GM19240 (cell line): ENCODE measurements at regions not wholly inside any gene's neighbourhood (a gene's known extent, or its start where the extent isn't known, plus 50 kb on each side); places are given as distances from the start of the nearest gene placed in this dataset.

Source experiments
- DNase-seq: peaks from one replicate; pipeline ENCODE4 v3.0.0; 2011; ENCODE audit warnings: low spot score; ENCODE audit not compliant: insufficient read length

- no peak for DNase-seq
These were observed 323.7 kb upstream of the CD180 start for GRCh38 chr5:67520161-67520908.

- no peak for DNase-seq
These were observed 321.6 kb upstream of the CD180 start for GRCh38 chr5:67518227-67518626.

DNA sequence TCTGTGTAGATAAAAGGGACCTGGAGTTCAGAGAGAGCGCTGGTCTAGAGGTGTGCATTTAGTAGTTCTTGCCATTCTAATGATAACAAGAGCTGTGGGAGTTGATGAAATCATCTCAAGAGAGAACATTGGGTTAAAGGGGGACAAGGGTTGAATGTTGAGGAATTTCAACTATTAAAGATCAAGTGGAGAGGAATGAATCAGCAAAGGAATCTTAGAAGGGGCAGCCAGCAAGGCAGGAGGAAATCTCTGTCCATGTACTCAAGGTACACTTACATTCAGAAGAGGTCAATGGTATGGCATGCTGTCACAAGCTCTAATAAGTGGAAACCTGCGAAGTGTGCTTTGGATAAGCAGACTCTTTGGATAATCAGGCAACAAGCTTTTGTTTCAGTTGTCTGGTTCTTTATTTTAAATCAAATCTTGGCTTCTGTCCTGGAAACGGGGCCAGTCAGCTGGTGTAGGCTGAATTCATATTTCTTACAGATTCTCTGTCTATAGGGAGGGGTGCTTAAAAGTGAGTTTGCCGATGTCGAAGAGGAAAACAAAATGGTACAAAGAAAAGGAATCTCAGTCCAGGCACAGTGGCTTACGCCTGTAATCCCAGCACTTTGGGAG is 320.5 kb upstream of the CD180 start:
- no peak for DNase-seq

DNA sequence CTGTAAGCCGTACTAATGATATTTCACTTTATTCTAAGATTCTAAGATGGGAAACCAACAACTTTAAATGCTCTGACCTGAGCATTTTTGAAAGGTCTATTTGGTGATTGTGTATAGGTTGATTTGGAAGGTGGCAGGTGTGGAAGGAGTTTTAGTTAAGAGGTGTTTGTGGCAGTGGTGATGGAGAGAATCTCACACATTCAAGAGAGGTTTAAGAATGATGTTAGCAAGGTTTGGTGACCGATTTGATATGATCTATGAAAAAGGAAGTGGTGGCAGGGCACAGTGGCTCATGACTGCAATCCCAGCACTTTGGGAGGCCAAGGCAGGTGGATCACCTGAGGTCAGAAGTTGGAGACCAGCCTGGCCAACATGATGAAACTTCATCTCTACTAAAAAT is 319.2 kb upstream of the CD180 start:
- DNase-seq: no peak

DNA sequence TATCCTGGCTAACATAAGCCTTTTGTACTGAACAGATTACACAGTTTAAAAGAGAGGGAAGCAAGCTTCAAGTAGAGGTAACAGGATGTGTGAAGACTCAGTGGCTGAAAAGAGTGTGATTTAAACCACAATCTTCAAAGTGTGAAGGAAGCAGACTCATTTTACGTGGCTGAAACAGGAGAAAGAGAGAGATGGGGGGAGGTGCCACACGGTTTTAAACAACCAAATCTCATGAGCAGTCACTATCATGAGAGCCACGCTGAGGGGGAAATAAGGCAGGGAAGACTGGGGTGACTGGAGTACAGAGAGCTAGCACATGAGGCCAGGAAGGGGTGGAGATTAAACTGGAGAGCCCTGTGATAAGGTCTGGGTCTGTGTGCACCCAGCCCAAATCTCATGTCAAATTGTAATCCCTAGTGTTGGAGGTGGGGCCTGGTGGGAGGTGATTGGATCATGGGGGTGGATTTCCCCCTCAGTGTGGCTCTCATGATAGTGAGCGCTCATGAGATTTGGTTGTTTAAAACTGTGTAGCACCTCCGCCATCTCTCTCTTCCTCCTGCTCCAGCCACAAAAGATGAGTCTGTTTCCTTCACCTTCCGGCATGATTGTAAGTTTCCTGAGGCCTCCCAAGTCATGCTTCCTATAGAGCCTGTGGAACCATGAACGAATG is 318.6 kb upstream of the CD180 start:
- no peak for DNase-seq

GRCh38 chr5:67512758-67513157 is 316.2 kb upstream of the CD180 start:
- no peak for DNase-seq

DNA sequence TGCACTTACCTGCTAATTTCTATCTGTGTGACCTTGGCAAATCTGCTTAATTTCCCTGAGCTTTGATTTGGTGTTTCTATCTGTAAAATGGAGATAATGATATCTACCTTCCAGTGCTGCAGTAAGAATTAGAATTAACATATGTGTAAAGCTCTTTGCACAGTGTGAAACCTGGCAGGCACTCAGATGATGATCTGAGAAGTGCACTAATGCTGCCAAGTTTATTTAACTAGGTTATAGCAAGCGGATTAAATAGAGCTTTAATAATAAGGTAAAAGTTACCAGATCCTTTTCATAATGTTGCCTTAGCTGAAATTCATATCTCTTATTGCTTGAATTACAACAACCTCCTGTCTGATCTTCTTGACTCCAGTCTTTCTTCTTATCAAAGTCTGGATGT is 315.3 kb upstream of the CD180 start:
- DNase-seq: no peak

DNA sequence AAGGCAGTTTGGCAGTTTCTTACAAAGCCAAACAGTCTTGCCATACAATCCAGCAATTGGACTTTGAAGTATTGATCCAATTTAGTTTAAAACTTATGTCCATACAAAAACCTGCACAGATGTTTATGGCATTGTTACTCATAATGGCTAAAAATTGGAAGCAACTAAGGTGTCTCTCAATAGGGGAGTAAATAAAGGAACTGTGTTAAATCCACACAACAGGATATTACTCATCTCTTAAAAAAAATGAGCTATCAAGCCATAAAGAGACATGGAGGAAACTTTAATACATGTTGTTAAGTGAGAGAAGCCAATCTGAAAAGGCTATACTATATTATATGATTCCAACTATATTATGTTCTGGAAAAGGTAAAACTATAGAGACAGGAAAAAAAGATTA is 313.6 kb upstream of the CD180 start:
- no peak for DNase-seq

GRCh38 chr5:67509402-67510186 is 313.0 kb upstream of the CD180 start:
- no peak for DNase-seq

DNA sequence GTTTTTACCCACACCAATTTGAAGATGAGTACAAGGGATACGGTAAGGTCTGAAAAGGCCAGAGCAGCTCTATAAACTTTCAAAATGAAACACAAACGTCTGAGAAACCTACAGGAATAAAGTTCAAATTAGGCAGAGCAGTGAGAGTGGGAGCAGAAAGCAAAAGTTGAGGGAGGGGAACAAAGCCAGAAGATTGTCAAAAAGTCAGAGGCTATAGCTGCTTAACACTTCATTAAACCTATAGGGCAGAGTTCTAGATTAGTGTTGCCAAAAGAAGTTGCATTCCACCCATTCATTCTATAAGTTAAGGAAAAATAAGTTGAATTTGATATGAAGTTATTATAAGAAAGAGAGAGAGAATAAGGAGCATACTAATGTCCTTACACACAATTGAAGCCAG is 309.6 kb upstream of the CD180 start:
- no peak for DNase-seq

DNA sequence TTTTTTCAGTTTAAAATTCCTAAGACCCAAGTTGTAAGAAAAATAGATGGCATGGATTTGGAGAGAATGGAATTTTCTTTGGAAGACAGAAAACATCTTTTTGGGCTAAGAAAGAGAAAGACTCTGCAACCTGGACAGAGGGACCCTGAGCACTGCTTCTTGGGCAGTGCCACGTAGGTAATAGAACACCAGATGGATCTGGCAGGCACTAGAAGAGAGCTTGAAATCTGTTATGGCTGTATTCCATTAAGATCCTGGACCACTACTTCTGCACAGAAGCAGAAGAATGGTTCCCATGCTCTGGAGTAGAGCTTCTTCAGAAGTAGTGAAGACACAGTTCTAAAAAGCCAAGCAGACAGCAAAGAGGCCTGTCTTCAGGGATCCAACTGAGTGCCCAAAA is 306.4 kb upstream of the CD180 start:
- DNase-seq: no peak

DNA sequence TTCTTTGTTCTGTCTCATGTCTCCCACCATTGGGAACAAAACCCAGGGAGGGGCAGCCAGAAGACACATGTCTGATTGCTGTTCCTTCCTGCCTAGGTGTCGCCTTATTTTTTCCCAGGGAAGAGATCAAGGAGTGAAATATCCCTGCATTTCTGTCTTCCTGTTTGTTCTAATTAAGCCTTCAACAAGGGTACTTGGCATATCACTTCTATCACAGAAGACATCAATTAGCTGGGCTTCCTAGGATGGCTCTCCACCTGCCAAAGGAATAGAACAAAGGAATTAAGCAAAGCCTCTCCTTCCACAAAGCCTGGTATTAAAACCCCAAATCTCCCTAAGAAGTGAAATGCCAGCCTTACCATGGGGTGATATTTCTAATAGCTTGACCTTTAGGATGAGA is 299.5 kb upstream of the CD180 start:
- no peak for DNase-seq

GRCh38 chr5:67495072-67495471 is 298.5 kb upstream of the CD180 start:
- DNase-seq: no peak

GRCh38 chr5:67494186-67494855 is 297.7 kb upstream of the CD180 start:
- no peak for DNase-seq

- DNase-seq: no peak
These were observed 297.1 kb upstream of the CD180 start for GRCh38 chr5:67493676-67494075.

- no peak for DNase-seq
These were observed 294.1 kb upstream of the CD180 start for GRCh38 chr5:67490543-67491321.

DNA sequence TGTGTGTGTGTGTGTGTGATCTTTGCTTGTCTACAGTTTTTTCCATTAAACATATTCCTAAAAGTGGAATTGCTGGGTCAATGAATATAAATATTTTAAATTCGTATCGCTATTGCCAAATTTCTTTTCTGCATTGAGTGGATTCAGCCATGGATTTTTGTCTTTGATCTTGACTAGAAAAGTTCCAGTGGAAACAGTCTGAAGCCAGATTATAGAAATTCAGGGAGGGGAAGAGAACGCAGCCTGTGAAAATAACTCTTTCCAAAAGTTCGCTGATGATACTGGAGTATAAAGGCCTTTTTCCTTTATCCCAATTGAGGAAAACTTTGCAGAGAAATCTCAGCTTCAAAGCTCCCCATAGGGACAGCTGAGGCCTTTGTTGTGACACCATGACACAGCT is 292.3 kb upstream of the CD180 start:
- no peak for DNase-seq

DNA sequence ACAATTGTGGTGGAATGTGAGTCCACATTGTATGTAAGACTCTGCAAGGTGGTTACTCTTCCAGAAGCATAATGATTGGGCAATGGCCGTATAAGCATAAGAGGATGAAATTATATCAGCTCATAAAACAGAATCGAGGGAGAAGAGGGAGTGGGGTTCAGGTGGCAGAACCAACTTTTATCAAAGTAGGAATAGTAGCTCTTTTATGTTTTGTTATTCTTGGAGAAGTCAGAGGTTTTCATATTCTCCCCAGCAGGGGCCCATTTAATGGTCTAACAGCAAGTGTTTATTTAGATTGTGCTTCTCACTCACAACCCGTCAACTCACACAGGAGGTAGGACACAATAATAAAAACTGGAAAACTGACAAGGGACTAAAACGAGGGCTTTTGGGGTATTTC is 291.3 kb upstream of the CD180 start:
- no peak for DNase-seq

DNA sequence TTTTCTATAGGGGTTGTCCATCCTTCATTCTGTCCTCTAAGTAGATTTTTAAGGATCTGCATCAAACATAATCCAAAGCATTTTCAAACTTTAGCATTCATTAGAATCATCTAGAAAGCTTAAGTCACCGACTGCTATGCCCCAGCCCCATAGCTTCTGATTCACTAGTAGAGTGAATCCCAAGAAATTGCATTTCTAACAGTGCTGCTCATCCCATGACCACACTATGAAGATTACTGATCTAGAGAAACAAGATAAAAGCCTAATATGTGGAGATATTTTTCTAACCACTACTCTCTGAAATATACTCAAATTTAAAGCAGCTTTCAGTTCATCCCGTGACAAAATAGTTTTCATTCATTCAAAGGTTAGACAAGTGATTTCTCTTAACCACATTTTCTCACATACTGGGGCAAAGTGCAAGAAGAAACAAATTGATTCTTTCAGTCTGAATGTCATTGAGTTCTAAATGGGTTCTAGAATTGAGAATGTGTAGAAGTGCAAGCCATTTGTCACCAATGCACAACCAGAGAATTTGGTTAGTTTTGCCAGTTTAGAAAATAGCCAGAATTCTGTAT is 286.9 kb upstream of the CD180 start:
- no peak for DNase-seq

GRCh38 chr5:67481362-67481761 is 284.8 kb upstream of the CD180 start:
- DNase-seq: no peak
